GM18861 (cell line): ENCODE measurements at regions not wholly inside any gene's neighbourhood (a gene's known extent, or its start where the extent isn't known, plus 50 kb on each side); places are given as distances from the start of the nearest gene placed in this dataset.

ENCODE experiments used
- ATAC-seq: cut with Tn5 transposase; IDR thresholded peaks from one replicate; pipeline ENCODE4 v1.9.1; 2021; ENCODE audit not compliant: unreplicated experiment

GRCh38 chr7:35355199-35355598, 101.3 kb upstream of the TBX20 start:
- no peak for ATAC-seq

DNA sequence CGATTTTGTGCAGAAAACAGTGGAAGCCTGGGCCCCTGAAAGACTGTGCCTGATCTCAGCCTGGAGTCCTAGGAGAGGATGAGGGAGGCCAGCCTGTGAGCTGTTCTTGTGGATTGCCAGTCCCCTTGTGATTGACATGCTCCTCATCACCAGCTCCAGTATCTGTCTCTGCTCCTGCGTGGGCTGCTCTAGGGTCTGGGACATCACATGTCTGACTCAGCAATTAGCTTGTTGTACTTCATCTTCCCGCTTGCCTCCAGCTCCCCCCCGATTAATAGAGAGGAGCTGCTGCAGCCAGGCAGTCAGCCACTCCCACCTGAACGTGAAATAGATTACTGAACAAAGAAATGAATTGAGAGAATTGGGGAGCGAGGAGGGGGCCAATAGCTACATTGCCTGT, 99.6 kb upstream of the TBX20 start:
- ATAC-seq = no peak

DNA sequence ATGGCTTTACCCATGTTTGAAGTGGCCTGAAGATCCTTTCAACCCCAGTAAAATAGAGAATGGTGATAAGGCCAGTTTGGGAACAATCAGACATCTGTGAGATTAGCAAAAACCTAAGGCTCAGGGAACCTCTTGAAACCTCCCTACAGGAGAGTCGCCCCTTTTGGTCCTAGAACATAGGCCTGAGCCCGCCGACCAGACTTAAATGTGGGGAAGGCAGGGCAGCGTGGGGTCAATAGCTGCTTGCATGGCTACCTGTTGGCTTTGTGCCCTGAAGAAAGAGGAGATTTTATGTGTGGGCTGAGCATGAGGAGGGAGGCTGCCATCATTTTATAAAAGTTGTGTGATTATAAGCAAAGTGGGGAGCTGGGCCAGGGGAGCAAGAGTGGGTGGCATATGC, 97.6 kb upstream of the TBX20 start:
- ATAC-seq = no peak

- ATAC-seq = no peak
These were observed 94.9 kb upstream of the TBX20 start for GRCh38 chr7:35348611-35349400.

GRCh38 chr7:35342786-35343185, 88.9 kb upstream of the TBX20 start:
- no peak for ATAC-seq

GRCh38 chr7:35339811-35340210, 85.9 kb upstream of the TBX20 start:
- ATAC-seq = no peak

GRCh38 chr7:35336444-35336843, 82.5 kb upstream of the TBX20 start:
- no peak for ATAC-seq

GRCh38 chr7:35334506-35334905, 80.6 kb upstream of the TBX20 start:
- ATAC-seq = no peak

GRCh38 chr7:35333265-35333664, 79.4 kb upstream of the TBX20 start:
- no peak for ATAC-seq

DNA sequence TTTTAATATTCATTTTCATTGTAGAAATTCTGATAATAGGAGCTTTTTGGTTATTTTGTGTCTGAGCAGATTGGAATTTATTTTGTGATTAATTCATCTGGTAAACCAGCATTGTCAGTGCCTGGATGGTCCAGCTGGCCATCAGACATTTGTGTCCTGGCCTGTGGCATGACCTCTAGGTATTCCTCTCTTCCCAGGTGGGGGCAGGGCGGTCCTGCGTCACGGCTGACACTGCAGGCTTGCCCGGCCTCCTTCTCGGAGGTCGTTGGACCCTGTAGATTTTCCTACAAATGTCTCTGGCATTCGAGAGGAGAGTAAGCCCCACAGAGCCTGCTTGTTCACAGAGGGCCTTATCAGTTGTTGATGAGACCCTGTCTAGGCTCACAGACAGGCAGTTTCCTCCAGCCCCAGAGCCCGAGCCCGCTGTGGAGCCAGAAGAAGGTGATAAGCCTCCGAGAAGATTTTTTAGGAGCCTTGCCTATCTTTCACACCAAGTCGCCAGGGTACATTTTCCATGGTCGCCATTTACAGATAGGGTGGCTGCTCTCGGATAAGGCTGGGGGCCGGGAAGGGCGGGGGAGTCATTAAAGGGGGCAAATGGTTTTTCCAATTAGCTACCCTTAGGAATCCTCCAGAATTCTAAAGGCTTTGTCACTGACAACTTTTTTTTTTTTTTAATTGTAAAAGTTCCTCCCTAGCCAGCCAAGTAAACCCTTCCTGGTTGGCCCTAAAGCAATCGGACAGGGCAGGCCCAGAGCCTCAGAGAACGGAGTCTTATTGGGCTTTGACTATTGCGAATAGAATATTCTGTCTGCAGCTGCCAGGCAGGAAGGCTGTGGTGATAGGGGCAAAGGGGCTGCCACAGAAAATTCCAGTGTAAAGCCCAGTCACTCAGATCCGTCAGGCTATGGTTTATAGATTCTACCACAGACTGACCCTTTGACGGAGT, 78.1 kb upstream of the TBX20 start:
- no peak for ATAC-seq

GRCh38 chr7:35329026-35329425, 75.1 kb upstream of the TBX20 start:
- ATAC-seq = no peak

- ATAC-seq = no peak
These were observed 65.7 kb upstream of the TBX20 start for GRCh38 chr7:35319606-35320005.

- ATAC-seq = no peak
These were observed 62.6 kb upstream of the TBX20 start for GRCh38 chr7:35316549-35316948.

GRCh38 chr7:35315517-35315916, 61.6 kb upstream of the TBX20 start:
- no peak for ATAC-seq

DNA sequence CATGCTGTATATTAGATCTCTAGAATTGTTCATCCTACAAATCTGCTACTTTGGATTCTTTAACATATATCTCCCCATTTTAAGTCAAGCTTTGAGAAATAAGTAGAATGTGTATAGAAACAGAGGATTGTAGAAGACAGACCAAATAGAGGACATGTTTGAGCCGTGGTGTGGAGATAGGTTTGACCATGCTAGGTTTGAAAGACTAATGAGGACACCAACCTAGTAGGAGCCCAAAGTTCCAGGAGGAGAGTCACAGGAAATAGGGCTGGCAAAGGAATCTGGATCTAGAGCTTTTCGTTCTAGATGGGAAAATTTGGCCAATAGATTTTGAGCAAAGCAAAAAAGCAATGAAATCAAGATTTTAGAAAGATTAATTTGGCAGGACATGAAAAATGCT, 60.5 kb upstream of the TBX20 start:
- ATAC-seq = no peak

DNA sequence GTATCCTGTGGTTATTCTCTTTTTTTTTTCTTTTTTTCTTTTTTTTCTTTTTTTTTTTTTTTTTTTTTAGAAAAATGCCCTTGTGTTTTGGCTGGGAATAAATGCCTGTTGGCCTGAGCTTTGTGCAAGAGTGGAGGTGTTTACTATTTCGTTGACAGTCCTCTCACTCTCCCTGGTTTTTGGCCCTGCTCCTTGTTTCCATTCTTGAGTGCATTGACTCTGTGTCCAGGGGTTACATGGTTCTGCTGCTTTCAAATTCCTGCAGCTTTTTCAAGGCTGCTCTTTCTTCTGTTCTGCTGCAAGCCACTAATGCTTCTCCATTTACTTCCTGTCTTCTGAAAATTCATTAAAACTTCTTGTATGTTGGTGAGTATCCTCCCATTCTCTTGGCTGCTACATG, 59.7 kb upstream of the TBX20 start:
- ATAC-seq = no peak
